K562 (cell line): ENCODE measurements at regions not wholly inside any gene's neighbourhood (a gene's known extent, or its start where the extent isn't known, plus 50 kb on each side); places are given as distances from the start of the nearest gene placed in this dataset.

Experiments
- ATAC-seq: fragments of 200-7000 bp; cut with Tn5 transposase; 3 replicates; pipeline ENCODE4 v1.9.1; 2020; ENCODE audit warnings: moderate library complexity
- BruUV-seq: library from RNA; stranded (reverse); fragments of 400-500 nt; replicated peaks from 2 replicates; lab custom pipeline; 2021; lab: Mats Ljungman, UMichigan
- CTCF ChIA-PET: fragments of 300-600 bp; formaldehyde crosslinking; extraction: SDS; loops from one replicate; lab custom pipeline; 2021; ENCODE audit warnings: low intra/inter-chr PET ratio; lab: Yijun Ruan, JAX
- POLR2A ChIA-PET: fragments of 300-600, 350-650 bp; sonication (Branson Sonifier 250); formaldehyde crosslinking; extraction: SDS; loops from one replicate; lab custom pipeline; 2021; ENCODE audit warnings: antibody characterized with exemption, inconsistent platforms; lab: Yijun Ruan, JAX
- DNase-seq, 4 experiments: peaks; one replicate each; pipeline versions ENCODE4 v3.0.0 to v3.0.0-alpha.2; 2011 to 2018; ENCODE audit warnings: low spot score in 3 of 4, mixed read lengths in 3 of 4; ENCODE audit errors: extremely low read depth in 1 of 4
- FAIRE-seq: peaks from 2 replicates; lab custom pipeline; 2011; peaks lifted over from hg19 to GRCh38; lab: Jason Lieb, UNC
- H2AFZ ChIP-seq: 2 replicates; pipeline ENCODE4 v1.6.0; 2011; ENCODE audit warnings: low read depth, low read length, control low read depth, inconsistent platforms
- H3K27ac ChIP-seq: fragments of 200-600 bp; 3 replicates; pipeline ENCODE4 v1.8.0; 2011; ENCODE audit warnings: low read depth, mild to moderate bottlenecking, control low read depth, inconsistent platforms, low read length, moderate library complexity, mixed read lengths; ENCODE audit errors: extremely low read depth
- H3K27me3 ChIP-seq, 2 experiments: fragments of 300-600 bp in 1 of 2; 2 replicates in 1 of 2; 3 replicates in 1 of 2; pipeline versions ENCODE4 v1.6.0 to v1.8.0; 2011; ENCODE audit warnings: inconsistent platforms in 2 of 2, low read length in 2 of 2, mild to moderate bottlenecking in 1 of 2, mixed read lengths in 1 of 2, moderate library complexity in 1 of 2; ENCODE audit not compliant: control insufficient read depth in 2 of 2, insufficient read depth in 2 of 2
- H3K36me3 ChIP-seq: fragments of 300-600 bp; 3 replicates; pipeline ENCODE4 v1.8.0; 2011; ENCODE audit warnings: mild to moderate bottlenecking, low read length, inconsistent platforms; ENCODE audit not compliant: control insufficient read depth, insufficient read depth
- H3K4me1 ChIP-seq, 2 experiments: fragments of 200-600 bp in 1 of 2; replicated peaks in 1 of 2; 2 replicates in 1 of 2; 3 replicates in 1 of 2; pipeline versions ENCODE4 v1.5.1 to v1.8.0; 2011; ENCODE audit warnings: inconsistent platforms in 2 of 2, low read length in 2 of 2, mild to moderate bottlenecking in 1 of 2, mixed read lengths in 1 of 2, moderate library complexity in 1 of 2; ENCODE audit not compliant: control insufficient read depth in 2 of 2, insufficient read depth in 2 of 2
- H3K4me2 ChIP-seq: 2 replicates; pipeline ENCODE4 v1.6.1; 2011; ENCODE audit warnings: low read length, control low read depth, inconsistent platforms, mixed read lengths; ENCODE audit not compliant: insufficient read depth
- H3K4me3 ChIP-seq: fragments of 200-600 bp; sonication (generic), shearing (Covaris generic); 2 replicates; pipeline ENCODE4 v1.5.1; 2016; ENCODE audit warnings: control low read depth, inconsistent platforms
- H3K79me2 ChIP-seq: fragments of 200-600 bp; 3 replicates; pipeline ENCODE4 v1.8.0; 2011; ENCODE audit warnings: low read length, inconsistent platforms; ENCODE audit not compliant: control insufficient read depth, insufficient read depth
- H3K9ac ChIP-seq, 2 experiments: 2 replicates each; pipeline versions ENCODE4 v1.6.0 to v1.6.1; 2011; ENCODE audit warnings: low read depth in 2 of 2, low read length in 2 of 2, control low read depth in 1 of 2, inconsistent platforms in 1 of 2, mild to moderate bottlenecking in 1 of 2, mixed read lengths in 1 of 2; ENCODE audit not compliant: insufficient read depth in 1 of 2
- H3K9me1 ChIP-seq: one replicate; pipeline ENCODE4 v1.6.0; 2011; ENCODE audit warnings: inconsistent platforms, mild to moderate bottlenecking, low read length, moderate library complexity; ENCODE audit not compliant: control insufficient read depth, insufficient read depth
- H3K9me3 ChIP-seq: replicated peaks from 2 replicates; pipeline ENCODE4 v1.5.1; 2011; ENCODE audit warnings: low read depth, low read length, inconsistent platforms; ENCODE audit not compliant: control insufficient read depth, insufficient read depth
- H4K20me1 ChIP-seq: replicated peaks from 2 replicates; pipeline ENCODE4 v1.6.1; 2011; ENCODE audit warnings: low read length, inconsistent platforms, mixed read lengths; ENCODE audit not compliant: control insufficient read depth, insufficient read depth
- CBFA2T3 ChIP-seq: fragments of 450-650 bp; IDR thresholded peaks from 2 replicates; pipeline ENCODE4 v1.6.1; 2017
- DPF2 ChIP-seq: fragments of 450-650 bp; IDR thresholded peaks from 2 replicates; pipeline ENCODE4 v1.6.1; 2016
- GABPB2 ChIP-seq: fragments of 250-450 bp; sonication (Bioruptor Pico); conservative IDR thresholded peaks from 2 replicates; pipeline ENCODE4 v1.5.1; 2021; ENCODE audit warnings: mild to moderate bottlenecking
- GTF2F1 ChIP-seq: IDR thresholded peaks from 2 replicates; pipeline ENCODE4 v1.6.1; 2011; ENCODE audit warnings: low read depth, low read length, improper control_type of control experiment
- HSF4 ChIP-seq: fragments of 250-450 bp; sonication (Bioruptor Pico); IDR thresholded peaks from 2 replicates; pipeline ENCODE4 v2.1.2; 2022; ENCODE audit warnings: mild to moderate bottlenecking, moderate library complexity, borderline replicate concordance
- PRPF4 ChIP-seq: fragments of 200-400 bp; formaldehyde crosslinking; IDR thresholded peaks from one replicate; pipeline ENCODE4 v1.6.1; 2017; ENCODE audit warnings: low read length, low read depth, mild to moderate bottlenecking; ENCODE audit not compliant: insufficient read depth, poor library complexity, severe bottlenecking
- RREB1 ChIP-seq: fragments of 250-450 bp; sonication (Bioruptor Pico); IDR thresholded peaks from 2 replicates; pipeline ENCODE4 v1.4.0; 2020
- SETDB1 ChIP-seq: IDR thresholded peaks from one replicate; pipeline ENCODE4 v1.6.1; 2012; ENCODE audit warnings: low read length, control low read depth, inconsistent platforms
- TCF7L2 ChIP-seq: fragments of 150-350 bp; IDR thresholded peaks from 2 replicates; pipeline ENCODE4 v1.6.1; 2016; ENCODE audit warnings: low read depth, mild to moderate bottlenecking, low read length, moderate library complexity
- TFAM ChIP-seq: fragments of 250-450 bp; sonication (Bioruptor Pico); conservative IDR thresholded peaks from 2 replicates; pipeline ENCODE4 v1.5.0; 2021; ENCODE audit warnings: mild to moderate bottlenecking, moderate library complexity
- U2AF1 ChIP-seq: fragments of 200-400 bp; formaldehyde crosslinking; optimal IDR thresholded peaks from 2 replicates; pipeline ENCODE3; 2017; ENCODE audit warnings: mild to moderate bottlenecking, low read depth, low read length, moderate library complexity
- WGBS: fragments of 100-300 bp; shearing (Covaris generic); methylation state at CpG from one replicate; pipeline ENCODE4 v1.1.6; 2016; ENCODE audit warnings: low coverage, mixed read lengths; ENCODE audit not compliant: insufficient coverage; ENCODE audit errors: missing lambda C conversion rate; 5-methylcytosine and 5-hydroxymethylcytosine counted together
- in situ Hi-C: fragments of 300-500 bp; cut with MboI; formaldehyde crosslinking; loops from 4 replicates; pipeline ENCODE4 v1.15.0; 2018; ENCODE audit warnings: inconsistent platforms, mixed read lengths
- intact Hi-C: fragments of 100-400 bp; cut with micrococcal nuclease; formaldehyde crosslinking; loops from 2 replicates; pipeline ENCODE4 v1.14.2; 2022
- TF ChIP-seq, protein P1 (sequence below): sonication (generic); formaldehyde crosslinking; IDR thresholded peaks from 2 replicates; pipeline ENCODE4 v1.8.1; 2023; ENCODE audit warnings: mild to moderate bottlenecking, missing genetic modification reagents

DNA sequence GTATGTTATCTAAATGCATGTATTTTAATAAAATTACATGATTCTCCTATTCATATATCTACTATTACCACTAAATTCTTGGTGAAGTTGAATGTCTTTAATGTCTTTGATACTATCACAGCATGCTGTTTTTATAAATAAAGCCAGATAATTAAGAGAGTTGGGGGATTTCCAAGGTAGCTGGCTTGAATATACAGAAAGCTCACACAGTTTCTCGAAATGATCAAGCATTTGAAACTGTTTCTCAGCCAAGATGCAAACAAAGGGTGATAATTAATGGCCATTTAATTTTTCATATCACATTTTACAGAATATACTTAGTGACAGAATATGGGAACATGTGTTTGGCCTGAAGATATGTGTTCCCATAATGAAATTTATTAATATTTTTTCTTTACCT lies 145.6 kb upstream of the CDH12 start:
- no peaks in the 10 kb centered on the region for H3K9me3 ChIP-seq
- no peak overlapping the region for H3K9ac ChIP-seq
- BruUV-seq = no TSS peak
- FAIRE-seq (no peak), DNase-seq (no peak), ATAC-seq (no peak)
- in situ Hi-C loops (no loop called here), intact Hi-C loops (no loop called here)
- no peak overlapping the region for H3K4me3 ChIP-seq
- 8% methylated on average over 1 of the region's 1 CpG for WGBS
- H3K79me2 ChIP-seq = no peaks in the 10 kb centered on the region
- POLR2A ChIA-PET = no interaction called here
- TF ChIP-seq SETDB1 (no peak), U2AF1 (no peak), DPF2 (no peak), PRPF4 (no peak), HSF4 (CRISPR knock-in tag) (no peak), GTF2F1 (no peak), GABPB2 (CRISPR knock-in tag) (no peak), RREB1 (CRISPR knock-in tag) (no peak), CBFA2T3 (no peak), TFAM (CRISPR knock-in tag) (no peak), TCF7L2 (no peak)
- TF ChIP-seq, protein P1, sequence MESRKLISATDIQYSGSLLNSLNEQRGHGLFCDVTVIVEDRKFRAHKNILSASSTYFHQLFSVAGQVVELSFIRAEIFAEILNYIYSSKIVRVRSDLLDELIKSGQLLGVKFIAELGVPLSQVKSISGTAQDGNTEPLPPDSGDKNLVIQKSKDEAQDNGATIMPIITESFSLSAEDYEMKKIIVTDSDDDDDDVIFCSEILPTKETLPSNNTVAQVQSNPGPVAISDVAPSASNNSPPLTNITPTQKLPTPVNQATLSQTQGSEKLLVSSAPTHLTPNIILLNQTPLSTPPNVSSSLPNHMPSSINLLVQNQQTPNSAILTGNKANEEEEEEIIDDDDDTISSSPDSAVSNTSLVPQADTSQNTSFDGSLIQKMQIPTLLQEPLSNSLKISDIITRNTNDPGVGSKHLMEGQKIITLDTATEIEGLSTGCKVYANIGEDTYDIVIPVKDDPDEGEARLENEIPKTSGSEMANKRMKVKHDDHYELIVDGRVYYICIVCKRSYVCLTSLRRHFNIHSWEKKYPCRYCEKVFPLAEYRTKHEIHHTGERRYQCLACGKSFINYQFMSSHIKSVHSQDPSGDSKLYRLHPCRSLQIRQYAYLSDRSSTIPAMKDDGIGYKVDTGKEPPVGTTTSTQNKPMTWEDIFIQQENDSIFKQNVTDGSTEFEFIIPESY = no peak
- no peaks in the 10 kb centered on the region for H4K20me1 ChIP-seq
- no peaks in the 10 kb centered on the region for H3K4me1 ChIP-seq
- H3K36me3 ChIP-seq = no peaks in the 10 kb centered on the region
- H3K27ac ChIP-seq = no peak overlapping the region
- CTCF ChIA-PET = no interaction called here
- no peaks in the 10 kb centered on the region for H3K9me1 ChIP-seq
- H2AFZ ChIP-seq = no peak overlapping the region
- H3K4me2 ChIP-seq = no peak overlapping the region
- no peaks in the 10 kb centered on the region for H3K27me3 ChIP-seq
